Superior temporal gyrus (tissue), 1 donor: ENCODE measurements at regions not wholly inside any gene's neighbourhood (a gene's known extent, or its start where the extent isn't known, plus 50 kb on each side); places are given as distances from the start of the nearest gene placed in this dataset.
"Not testable (repeated sequence)": the region's sequence is repeated elsewhere in the genome, so short reads cannot be mapped to it uniquely, and the experiment has no call there.

Experiments
- DNase-seq: peaks from one replicate; pipeline ENCODE4 v3.0.0-alpha.2; 2016; ENCODE audit errors: extremely low spot score

DNA sequence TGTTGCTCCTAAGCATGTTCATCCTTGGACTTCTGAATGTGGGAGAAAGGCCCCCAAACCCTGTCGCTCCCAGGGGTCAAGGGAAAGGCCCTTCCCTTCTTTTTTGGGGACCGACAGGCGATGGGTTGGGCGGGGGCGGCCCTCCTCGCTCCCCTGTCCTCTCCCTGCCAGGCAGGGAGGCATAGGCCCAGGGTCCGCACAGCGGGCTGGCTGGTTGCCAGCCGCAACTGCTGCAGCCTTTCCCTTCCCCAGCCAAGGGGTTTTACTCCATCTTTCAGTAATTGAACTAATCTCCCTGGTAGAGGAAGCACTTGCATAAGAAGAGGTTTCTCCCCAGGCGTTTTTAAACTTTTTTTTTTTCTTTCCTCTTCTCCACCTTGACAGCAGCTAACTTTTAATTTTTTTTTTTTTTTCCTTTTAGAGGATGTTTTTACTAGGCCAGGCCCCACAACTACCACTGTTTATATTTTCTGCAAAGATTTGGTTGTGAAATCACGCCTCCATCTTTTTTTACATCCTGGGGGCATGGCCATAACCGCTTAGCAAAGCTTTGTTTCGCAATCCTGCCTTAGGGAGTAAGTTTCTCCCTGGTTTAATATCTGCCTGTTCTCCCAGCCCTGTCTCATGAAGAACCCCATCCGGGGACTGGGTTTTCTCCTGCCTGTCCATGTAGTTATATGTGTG, 216.9 kb upstream of the ZNF608 start:
- DNase-seq, result no peak

DNA sequence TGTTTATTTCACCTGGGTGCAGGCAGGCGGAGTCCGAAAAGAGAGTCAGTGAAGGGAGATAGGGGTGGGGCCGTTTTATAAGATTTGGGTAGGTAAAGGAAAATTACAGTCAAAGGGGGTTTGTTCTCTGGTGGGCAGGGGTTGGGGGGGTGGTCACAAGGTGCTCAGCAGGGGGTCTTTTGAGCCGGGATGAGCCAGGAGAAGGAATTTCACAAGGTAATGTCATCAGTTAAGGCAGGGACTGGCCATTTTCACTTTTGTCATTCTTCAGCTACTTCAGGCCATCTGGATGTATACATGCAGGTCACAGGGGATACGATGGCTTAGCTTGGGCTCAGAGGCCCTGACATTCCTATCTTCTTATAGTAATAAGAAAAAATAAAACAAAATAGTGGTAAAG, 220.3 kb upstream of the ZNF608 start:
- DNase-seq, result not testable (repeated sequence)

DNA sequence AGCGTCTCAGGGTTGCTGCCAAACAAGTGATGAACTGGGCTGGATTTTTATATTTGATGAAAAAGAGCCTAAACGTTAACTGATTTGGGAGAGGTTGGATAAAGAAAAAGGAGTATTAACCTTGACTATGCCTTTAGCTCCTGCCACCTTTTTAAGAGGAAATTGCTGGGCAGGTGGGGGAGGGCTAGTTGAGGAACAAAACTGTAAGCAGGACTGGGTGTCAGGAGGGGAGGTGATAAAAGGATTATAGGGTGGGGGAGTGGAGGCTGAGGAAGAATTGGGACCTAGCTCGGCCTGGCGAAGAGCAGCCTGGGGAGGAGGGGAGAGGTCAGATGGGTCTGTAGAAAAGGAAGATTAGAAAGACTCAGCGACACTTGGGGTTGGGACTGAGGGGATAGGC, 223.9 kb upstream of the ZNF608 start:
- not testable (repeated sequence) for DNase-seq

DNA sequence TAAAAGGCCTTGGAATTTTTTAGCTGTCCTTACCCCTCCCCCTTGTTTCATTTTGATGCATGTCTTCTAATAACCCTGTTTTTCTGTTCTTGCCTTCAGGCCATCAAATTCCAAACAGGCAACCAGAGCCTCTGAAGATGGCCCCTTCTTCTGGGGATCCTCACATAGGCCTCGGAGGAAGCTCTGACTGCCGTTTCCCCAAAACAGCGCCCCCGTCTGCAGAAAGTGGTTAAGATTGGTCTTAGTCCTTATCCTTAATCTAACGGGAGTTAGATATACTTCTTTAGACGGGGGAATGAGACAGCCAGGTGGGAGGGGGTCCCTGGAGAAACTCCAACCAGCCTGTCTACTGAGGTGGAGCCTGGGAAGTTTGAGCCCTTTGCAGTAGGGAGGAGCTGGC, 226.3 kb upstream of the ZNF608 start:
- DNase-seq, result no peak

DNA sequence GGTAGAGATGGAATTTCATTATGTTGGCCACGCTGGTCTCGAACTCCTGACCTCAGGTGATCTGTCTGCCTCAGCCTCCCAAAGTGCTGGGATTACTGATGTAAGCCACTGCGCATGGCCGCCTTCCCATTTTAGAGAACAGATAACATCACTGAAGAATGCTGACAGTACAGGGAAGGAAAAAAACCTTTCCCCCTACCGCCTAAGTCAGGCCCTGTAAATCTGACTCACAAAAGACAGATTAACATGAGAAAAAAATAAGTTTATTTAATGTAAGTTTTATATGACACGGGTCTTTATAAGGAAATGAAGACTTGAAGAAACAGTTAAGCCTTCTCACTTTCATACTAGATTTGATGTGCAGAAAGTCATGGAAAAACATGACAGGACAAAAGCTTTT, 227.2 kb upstream of the ZNF608 start:
- DNase-seq, result no peak

DNA sequence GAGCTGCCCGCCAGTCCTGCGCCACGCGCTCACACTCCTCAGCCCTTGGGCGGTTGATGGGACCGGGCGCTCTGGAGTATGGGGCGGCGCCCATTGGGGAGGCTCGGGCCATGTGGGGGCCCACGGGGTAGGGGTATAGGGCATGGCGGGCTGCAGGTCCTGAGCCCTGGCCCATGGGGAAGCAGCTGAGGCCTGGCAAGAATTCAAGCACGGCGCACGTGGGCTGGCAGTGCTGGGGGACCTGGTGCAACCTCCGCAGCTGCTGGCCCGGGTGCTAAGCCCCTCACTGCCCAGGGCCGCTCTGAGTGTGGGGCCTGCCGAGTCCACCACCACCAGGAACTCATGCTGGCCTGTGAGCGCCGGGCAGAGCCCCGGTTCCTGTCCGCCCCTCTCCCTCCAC, 229.6 kb upstream of the ZNF608 start:
- DNase-seq, result no peak

DNA sequence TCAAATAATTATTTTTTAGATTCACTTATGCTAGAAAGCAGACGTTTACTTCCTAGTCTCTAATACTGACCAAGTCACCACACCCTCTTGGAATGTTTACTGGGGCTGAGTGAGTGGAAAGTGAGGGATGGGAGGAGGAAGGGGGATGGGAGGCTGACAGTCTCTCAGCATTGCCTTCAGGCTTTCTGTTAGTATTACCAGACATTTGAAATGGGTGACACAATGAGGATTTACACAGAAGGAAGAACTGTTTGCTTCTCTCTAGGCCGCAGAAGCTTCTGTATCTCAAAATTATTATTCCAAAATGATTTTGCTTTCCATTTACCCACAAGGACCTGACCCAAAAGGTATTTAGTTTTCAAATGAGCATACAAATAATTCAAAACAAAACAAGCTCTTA, 232.8 kb upstream of the ZNF608 start:
- no peak for DNase-seq

DNA sequence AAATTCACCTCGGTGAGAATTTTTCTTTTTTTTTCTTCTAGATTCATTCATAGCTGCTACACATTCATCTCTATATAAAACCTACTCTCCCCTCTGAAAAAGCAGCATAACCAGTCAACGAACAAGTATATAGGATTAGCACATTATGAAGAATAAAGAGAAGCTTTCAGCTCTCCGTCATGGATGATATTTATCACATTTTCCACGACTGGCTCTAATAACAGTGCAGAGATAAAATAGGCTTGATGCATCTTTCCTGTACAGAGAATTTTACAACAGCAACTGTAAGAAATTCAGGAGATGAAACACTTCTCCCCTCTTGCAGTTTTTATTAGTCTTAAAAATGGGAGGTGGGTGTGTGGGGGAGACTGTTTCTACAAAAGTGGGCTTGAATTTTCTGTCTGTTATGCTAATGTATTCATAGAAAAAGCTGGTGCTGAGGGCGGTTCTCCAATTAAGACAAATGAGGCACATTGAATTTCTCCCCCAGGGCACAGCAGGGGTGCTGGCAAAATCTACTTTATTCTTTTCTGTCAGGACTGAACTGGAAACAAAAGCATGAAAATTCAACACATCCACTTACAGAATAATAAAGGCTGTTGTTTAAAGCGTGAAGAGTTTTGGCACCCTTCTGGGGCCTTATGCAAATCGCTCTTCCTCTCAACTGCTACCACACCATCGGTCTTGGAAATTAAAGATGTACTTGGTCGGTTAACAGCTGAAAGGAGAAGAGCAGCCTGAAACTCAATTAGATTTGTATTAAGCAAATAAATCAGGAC, 233.9 kb upstream of the ZNF608 start:
- DNase-seq, result peak; percentile 91

DNA sequence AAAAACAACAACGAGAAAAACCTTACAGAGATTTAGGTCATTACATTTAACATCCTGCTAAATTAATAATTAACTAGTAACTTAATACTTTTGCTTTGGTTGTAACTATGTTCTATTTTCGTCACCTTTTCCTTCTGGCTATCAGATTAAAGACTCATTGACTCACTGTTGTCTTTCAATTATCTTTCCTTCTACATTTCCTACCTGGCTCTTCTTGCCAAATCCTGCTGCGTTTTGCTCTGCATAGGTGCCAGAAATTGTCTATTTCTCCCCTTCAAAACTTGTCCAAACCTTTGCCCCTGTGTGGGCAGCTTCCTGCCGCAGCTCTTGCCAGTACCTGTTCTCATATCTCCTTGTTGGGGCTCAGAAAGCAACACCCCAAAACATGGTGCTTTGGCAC, 235.5 kb upstream of the ZNF608 start:
- DNase-seq, result no peak

DNA sequence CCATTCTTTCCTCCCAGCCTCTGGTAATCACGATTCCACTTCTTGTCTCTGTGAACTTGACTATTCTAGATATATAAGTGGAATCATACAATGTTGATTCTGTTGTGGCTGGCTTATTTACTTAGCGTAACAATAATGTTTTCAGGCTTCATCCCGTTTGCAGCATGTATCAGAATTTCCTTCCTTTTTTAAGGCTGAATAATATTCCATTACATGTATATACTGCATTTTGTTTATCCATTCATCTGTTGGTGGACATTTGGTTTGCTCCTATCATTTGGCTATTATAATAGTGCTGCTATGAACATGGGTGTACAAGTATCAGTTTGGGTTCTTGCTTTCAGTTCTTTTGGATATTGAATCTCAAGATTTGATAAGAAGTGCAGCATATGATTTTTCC, 239.7 kb upstream of the ZNF608 start:
- no peak for DNase-seq

DNA sequence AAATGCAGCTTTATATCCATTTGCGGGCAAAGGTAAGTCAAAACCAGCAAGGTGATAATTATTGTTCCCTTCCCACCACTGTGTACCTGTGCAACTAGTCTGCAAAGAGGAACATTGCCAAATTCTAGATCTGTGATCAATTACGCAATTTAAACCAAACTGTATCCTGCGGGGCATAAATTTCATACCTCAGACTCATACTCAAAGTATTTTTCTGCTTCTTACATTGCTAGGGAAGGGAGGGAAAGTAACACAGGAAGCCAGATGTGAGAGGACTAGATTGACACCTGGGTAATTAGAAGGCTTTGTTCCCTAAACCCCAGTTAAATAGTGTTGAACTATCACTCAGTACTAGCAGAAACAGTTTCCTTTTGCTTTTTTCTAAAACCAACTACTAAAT, 240.2 kb upstream of the ZNF608 start:
- no peak for DNase-seq

DNA sequence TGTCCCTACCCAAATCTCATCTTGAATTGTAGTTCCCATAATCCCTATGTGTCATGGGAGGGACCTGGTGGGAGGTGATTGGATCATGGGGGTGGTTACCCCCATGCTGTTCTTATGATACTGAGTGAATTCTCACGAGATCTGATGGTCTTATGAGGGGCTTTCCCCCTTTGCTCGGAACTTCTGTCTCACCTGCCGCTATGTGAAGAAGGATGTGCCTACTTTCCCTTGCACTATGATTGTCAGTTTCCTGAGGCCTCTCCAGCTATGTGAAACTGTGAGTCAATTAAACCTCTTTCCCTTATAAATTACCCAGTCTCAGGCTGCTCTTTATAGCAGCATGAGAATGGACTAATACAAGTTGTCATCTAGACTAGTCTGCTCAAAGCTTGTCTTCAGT, 241.3 kb upstream of the ZNF608 start:
- not testable (repeated sequence) for DNase-seq

DNA sequence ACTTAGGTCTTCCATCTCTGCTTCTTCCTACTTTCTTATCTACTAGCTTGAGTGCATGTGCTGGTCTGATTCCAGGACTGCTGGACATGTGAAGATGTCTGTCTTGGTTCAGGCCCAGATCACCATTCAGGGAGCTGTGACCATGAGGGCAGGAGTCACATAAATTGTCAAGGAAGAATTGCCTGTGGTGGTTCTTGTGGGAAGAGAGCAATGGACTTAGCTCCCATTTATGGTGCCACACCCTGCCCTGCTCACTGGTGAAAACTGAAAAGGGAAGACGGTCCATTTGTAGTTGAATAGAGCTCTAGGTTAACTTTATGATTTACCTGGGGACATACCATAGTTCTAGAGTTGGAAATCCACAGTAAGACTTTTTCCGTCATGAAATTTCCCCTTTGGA, 244.3 kb upstream of the ZNF608 start:
- DNase-seq, result no peak

DNA sequence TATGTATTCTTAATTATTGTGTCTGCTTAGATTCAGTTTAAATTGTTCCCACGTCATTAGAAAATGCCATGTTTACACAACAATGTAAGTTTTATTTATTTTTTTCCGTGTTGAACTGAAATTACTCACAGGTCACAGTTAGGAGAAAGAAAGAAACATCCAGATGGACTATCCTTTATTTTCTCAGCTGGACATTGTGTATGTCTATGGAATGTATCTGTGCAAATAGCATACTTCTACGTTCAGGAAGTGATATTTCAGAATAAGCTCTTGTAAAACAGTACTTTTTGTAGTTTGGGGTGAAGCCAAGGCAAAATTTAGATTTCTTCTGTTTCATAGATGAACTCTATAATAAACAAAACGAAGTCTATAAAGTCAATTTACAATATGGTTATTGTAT, 249.0 kb upstream of the ZNF608 start:
- DNase-seq, result no peak

DNA sequence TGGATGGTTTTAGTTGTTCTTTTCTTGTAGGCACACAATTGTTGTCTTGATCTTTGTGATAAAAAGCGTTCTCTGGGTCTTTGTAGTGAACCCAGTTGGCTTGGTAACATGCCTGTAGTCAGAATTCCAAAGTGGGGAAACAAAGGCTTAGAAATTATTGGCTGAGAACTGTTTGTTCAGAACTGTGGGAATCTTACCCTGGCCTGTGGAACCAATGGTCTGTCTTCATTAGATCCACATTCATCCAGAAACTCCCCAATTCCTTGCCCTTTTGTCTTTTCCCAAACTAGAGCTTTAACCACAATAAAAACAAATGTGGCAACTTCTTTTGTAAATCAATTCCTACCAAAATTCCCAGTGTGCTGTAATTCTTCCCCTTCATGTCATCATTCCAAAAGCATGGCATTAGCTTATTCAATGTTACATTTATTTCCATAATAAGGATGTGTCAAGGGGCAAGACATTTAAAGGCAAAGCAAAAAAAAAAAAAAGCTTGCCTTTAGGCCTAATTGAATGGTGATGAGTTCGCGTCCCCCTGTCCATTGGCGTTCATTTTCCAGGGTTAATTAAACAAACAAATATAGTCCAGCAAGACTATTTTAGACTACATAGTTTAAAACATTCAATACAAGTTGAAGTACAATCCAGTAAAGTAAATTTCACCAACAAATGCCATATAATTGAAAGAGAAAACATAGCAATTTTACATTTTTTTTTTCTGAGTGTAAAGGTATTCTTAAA, 249.8 kb upstream of the ZNF608 start:
- no peak for DNase-seq

DNA sequence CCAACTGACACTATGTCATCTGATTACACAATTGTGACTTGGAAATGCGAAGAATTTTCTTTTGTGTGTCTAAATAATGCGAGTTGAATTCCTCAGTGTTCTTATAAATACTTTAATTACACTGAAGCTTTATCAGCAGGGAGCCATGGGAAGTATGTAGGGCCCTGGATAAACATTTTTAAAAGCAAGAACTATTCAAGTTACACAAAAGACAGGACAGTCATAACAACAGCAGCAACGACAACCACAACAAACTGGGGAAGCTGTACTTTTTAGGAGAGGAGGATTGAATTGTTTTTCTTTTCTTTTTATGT, 250.3 kb upstream of the ZNF608 start:
- no peak for DNase-seq

DNA sequence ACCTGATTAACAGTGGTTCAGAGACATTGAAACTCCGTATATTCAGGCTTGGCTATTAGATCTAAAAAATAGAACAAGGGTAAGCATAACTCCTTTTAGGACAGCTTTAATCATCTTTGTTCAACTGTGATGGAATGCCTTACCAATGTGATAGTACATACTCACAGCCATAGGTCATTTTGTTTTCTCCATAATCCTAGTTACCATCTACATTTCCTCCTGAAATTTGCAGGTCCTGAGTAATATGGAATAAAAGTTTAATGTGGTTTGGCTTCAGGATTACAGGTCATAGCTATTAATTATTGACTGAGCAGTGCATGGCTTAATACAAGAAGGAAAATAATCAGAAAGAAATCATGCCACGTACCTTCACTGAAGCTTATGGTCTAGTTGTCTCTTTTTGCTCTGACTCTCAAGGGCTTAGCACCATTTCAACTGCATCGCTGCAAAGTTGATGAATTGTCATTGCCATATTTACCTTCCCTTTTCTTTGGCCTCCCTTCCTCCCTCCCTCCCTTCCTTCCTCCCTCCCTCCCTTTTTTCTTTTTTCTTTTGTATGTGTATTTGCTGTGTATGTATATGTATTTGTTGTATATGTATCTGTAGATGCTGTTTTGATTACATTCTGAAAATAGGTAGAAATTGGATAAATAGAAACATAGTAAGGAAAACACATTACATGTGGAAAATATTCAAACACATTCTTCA, 250.9 kb upstream of the ZNF608 start:
- no peak for DNase-seq

DNA sequence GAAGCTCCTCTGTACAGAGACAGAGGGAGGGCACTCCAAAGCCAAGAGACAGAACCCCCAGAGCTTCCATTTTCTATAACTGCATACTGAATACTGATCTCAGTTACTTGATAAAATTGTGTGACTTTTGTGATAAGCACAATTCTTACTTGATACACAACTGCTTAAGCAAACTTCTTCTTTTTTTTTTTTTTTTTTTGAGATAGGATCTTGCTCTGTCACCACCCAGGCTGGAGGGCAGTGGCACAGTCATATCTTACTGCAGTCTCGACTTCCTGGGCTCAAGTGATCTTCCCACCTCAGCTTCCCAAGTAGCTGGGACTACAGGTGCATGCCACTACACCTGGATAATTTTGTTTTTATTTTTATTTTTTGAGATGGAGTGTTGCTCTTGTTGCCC, 252.1 kb upstream of the ZNF608 start:
- DNase-seq, result no peak

DNA sequence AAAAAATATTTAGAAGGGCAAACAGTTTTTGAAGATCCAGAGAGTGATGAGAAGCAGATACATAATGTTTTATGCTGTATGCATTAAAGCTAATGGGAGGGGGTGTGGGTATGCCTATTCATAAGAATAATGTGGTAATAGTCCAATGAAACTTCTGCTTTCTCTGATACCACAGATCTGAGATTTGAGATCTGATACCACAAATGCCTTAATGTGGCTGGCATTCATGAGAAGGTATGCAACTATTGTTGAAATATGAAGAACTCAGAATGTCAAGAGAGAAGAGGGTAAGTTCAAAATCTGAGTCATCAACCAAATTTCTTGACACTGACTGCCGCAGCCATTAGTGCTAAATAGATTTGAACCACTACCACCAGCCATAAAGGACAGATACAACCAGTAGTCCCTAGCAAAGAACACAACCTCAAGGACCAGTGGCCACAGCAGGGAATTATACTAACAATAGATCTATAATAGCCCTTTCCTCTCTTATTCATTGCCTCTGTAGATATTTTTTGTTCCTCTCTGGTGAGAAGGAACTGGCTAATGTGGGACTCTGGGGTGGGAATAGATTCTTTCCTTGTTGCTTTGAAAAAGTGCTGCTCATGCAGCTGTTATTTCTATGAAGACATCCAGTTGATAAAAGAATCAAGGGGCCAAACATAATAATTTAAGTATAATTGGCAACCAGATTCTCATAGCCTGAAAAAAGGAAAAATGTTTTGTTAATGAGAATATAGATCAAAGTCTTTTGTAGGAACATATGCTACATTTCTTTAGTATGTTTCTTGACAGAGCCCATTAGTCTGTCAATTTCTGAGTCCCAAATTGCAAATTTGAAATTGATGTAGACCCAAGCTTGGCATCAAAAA, 256.5 kb upstream of the ZNF608 start:
- DNase-seq, result no peak

DNA sequence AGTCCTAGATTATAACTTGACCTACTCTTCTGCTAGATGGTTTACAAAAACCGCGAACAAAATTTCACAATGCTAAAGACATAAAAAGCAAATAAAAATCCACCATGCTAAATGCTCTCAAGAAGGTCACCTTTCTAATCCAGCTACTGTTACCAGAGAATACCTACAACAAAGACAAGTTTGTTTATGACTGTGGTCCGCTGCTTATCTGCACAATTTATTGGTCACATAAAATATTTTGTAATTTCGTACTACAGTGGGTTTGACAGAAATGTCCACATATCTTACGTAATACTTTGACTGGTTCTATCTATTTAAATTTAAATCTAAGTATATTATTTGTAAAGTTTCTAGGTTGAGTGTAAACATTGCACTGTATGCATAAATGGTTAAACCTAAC, 257.6 kb upstream of the ZNF608 start:
- no peak for DNase-seq

DNA sequence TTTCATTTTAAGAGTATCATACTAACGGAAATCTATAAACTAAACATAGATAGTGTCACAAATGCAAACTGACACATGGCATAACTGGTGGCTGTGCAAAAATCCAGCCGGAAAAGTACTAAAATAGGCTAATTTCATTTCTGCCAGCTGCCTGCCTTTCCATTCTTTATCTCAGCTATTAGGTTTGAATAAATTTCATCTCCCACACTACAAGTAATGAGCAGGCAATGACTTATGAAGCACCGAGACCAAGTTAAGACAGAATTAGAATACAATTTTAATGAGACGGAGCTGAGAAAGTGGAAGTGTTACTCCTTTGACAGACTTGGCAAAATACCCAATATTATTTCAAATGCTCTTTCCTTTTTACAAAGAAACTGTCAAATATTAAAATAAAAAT, 258.8 kb upstream of the ZNF608 start:
- DNase-seq, result no peak
